ENCODE measurements at regions not wholly inside any gene's neighbourhood (a gene's known extent, or its start where the extent isn't known, plus 50 kb on each side); places are given as distances from the start of the nearest gene placed in this dataset.

DNA sequence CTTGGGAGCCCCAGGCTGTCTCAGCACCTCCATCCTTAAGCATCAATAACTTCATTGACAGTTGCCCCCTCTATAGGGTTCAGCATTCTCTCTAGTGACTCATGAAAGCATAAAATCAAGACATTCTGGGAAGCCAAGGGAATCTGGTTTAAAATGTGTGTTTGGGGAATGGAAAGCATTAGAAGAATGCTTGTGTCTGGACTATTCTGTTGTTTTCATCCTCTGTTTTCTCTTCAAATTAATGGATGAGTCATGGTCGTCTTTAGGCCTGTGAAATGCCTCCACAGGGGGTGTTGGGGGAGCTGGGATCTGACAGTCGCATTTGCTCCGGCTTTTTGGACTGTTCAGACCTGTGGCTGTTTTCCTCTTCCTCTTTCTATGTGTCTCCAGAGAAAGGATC lies 279.7 kb downstream of the CDC5L start (continued):
- TF ChIP-seq FOXM1 (IDR thresholded peaks at IDR 0.05; ENCODE audit: low read depth) (peak; percentile 81; the same call in 1 of the 2 replicates), CHD2 (IDR thresholded peaks at IDR 0.05; ENCODE audit: low read length, partially characterized antibody) (no peak), YY1 (IDR thresholded peaks at IDR 0.05; ENCODE audit: low read depth) (no peak), FOSL2 (IDR thresholded peaks at IDR 0.05; ENCODE audit: borderline replicate concordance, low read depth) (peak; percentile 94), RAD21 (IDR thresholded peaks at IDR 0.05; ENCODE audit: low read length) (no peak), MXI1 (IDR thresholded peaks at IDR 0.05; ENCODE audit: low read depth, low read length) (no peak), JUND (IDR thresholded peaks at IDR 0.05) (peak; percentile 98), MEF2A (IDR thresholded peaks at IDR 0.05; ENCODE audit: borderline replicate concordance, low read depth) (peak; percentile 53; the same call in 1 of the 2 replicates), GATA2 (CRISPR knock-in tag; IDR thresholded peaks at IDR 0.05) (no peak)
- TF ChIP-seq, protein P1, sequence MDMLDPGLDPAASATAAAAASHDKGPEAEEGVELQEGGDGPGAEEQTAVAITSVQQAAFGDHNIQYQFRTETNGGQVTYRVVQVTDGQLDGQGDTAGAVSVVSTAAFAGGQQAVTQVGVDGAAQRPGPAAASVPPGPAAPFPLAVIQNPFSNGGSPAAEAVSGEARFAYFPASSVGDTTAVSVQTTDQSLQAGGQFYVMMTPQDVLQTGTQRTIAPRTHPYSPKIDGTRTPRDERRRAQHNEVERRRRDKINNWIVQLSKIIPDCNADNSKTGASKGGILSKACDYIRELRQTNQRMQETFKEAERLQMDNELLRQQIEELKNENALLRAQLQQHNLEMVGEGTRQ (IDR thresholded peaks at IDR 0.05; ENCODE audit: borderline replicate concordance, low read depth, low read length) = no peak
- TF ChIP-seq, protein P2, sequence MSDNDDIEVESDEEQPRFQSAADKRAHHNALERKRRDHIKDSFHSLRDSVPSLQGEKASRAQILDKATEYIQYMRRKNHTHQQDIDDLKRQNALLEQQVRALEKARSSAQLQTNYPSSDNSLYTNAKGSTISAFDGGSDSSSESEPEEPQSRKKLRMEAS (IDR thresholded peaks at IDR 0.05; ENCODE audit: low read depth) = 0 out of 2 replicates have a peak, but pooled peaks have one; percentile 20
- TF ChIP-seq, protein P3, sequence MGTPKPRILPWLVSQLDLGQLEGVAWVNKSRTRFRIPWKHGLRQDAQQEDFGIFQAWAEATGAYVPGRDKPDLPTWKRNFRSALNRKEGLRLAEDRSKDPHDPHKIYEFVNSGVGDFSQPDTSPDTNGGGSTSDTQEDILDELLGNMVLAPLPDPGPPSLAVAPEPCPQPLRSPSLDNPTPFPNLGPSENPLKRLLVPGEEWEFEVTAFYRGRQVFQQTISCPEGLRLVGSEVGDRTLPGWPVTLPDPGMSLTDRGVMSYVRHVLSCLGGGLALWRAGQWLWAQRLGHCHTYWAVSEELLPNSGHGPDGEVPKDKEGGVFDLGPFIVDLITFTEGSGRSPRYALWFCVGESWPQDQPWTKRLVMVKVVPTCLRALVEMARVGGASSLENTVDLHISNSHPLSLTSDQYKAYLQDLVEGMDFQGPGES (IDR thresholded peaks at IDR 0.05; ENCODE audit: low read depth, low read length) = no peak

DNA sequence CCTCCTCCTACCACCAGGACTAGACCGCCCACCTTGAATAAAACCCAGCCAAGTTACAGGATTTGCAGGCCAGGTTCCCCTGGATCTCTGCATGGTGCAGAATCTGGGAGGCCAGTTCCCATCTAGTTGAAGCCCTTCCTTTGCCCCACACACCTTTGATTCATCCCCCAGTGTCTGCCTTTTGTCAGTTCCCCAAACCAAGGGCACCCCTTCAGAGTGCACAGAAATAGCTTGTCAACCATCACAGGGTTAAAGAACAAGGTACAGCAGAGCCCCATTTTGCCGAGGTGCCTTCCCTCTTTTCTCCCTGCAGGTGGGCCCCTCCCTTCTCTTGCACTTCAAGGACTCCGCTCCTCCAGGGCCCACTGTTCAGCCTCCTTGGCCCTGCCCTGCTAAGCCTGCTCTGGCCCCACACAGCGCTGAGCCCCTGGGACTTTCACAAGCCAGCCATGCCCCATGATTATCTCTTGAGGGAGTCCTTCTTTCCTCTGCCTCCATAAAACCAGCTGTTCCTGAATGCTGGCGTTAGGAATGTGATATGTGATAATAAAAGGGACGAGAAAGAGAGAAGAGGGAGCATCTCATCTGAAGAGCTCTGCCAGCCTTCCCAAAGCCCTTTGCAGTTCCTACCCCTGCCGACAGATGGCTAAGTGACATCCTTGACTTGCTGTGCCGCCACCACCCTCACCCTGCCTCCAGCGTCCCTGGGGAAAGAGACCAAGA lies 280.3 kb downstream of the CDC5L start:
- Histone ChIP-seq H3K9me3 (no peaks in the 10 kb centered on the region), H3K4me2 (peak overlapping the region; percentile 60; the same call in 1 of the 2 replicates), H3K79me2 (ENCODE audit: insufficient read depth) (no peaks in the 10 kb centered on the region), H4K20me1 (ENCODE audit: insufficient read depth) (no peaks in the 10 kb centered on the region), H3K27ac (ENCODE audit: low read depth in 2 of 2, low read length in 1 of 2) (peak overlapping the region; percentile 78 to 86), H3K9me2 (no peaks in the 10 kb centered on the region), H3K4me3 (ENCODE audit: low read depth in 2 of 2, low read length in 1 of 2) (no peak overlapping the region), H3K9ac (peak overlapping the region; percentile 27; the same call in 1 of the 2 replicates), H3F3A (replicated peaks; ENCODE audit: insufficient read depth) (peaks cover 9% of the 10 kb centered on the region), H2AFZ (ENCODE audit: low read depth) (no peak overlapping the region), H3K36me3 (replicated peaks in 1 of 2; ENCODE audit: control insufficient read depth in 1 of 2, insufficient read depth in 2 of 2, low read length in 1 of 2) (no peaks in the 10 kb centered on the region), H3K27me3 (ENCODE audit: insufficient read depth) (no peaks in the 10 kb centered on the region), H3K4me1 (ENCODE audit: control insufficient read depth in 1 of 2, insufficient read depth in 2 of 2, low read depth in 1 of 2, low read length in 1 of 2) (peaks cover 34 to 51% of the 10 kb centered on the region in 2 experiments)
- TF ChIP-seq TAF1 (IDR thresholded peaks at IDR 0.05; ENCODE audit: borderline replicate concordance, low read depth, low read length) (no peak), SMC3 (IDR thresholded peaks at IDR 0.05; ENCODE audit: low read depth, low read length) (0 out of 2 replicates have a peak, but pooled peaks have one; percentile 9), MXI1 (IDR thresholded peaks at IDR 0.05; ENCODE audit: low read depth, low read length) (no peak), FOSL2 (IDR thresholded peaks at IDR 0.05; ENCODE audit: borderline replicate concordance, low read depth) (no peak), EP300 (IDR thresholded peaks at IDR 0.05; ENCODE audit: borderline replicate concordance in 1 of 2, low read depth in 1 of 2, low read length in 1 of 2) (no peak)
- TF ChIP-seq, protein P4, sequence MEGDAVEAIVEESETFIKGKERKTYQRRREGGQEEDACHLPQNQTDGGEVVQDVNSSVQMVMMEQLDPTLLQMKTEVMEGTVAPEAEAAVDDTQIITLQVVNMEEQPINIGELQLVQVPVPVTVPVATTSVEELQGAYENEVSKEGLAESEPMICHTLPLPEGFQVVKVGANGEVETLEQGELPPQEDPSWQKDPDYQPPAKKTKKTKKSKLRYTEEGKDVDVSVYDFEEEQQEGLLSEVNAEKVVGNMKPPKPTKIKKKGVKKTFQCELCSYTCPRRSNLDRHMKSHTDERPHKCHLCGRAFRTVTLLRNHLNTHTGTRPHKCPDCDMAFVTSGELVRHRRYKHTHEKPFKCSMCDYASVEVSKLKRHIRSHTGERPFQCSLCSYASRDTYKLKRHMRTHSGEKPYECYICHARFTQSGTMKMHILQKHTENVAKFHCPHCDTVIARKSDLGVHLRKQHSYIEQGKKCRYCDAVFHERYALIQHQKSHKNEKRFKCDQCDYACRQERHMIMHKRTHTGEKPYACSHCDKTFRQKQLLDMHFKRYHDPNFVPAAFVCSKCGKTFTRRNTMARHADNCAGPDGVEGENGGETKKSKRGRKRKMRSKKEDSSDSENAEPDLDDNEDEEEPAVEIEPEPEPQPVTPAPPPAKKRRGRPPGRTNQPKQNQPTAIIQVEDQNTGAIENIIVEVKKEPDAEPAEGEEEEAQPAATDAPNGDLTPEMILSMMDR (IDR thresholded peaks at IDR 0.05) = peak; percentile 55
- TF ChIP-seq, protein P3 (IDR thresholded peaks at IDR 0.05; ENCODE audit: low read depth, low read length) = no peak
- ChIA-PET POLR2A (no interaction called here), CTCF (interaction anchor here (1.0 to 6.4 kb wide), 3 partner anchors 14 to 251 kb away, joined by 3 to 39 read pairs (median 3); no protein-coding TSS in a partner anchor)
- no peak for DNase-seq
- WGBS (ENCODE audit: low lambda C conversion rate) = 59% methylated on average over 9 of the region's 9 CpGs

Data from SK-N-SH (cell line).